ACHN (cell line): ENCODE measurements at regions not wholly inside any gene's neighbourhood (a gene's known extent, or its start where the extent isn't known, plus 50 kb on each side); places are given as distances from the start of the nearest gene placed in this dataset.

Experiments
- DNase-seq: peaks from one replicate; pipeline ENCODE4 v3.0.0-alpha.2; 2015
- in situ Hi-C: cut with HindIII; loops from 2 replicates; pipeline ENCODE4 v1.10.0; 2017; ENCODE audit warnings: low sequenced_read_pairs, low pct_ligation_motif_present, low pct_unique_long_range_greater_than_20kb

GRCh38 chr4:188455062-188455752, 316.0 kb downstream of the TRIML1 start:
- DNase-seq = no peak
- in situ Hi-C loops = no loop called here

GRCh38 chr4:188459381-188459780, 320.1 kb downstream of the TRIML1 start:
- DNase-seq = no peak

GRCh38 chr4:188463909-188464308, 324.7 kb downstream of the TRIML1 start:
- in situ Hi-C loops = no loop called here
- no peak for DNase-seq

More at GRCh38 chr4:188459381-188459780, 320.1 kb downstream of the TRIML1 start:
- in situ Hi-C loops = no loop called here

- in situ Hi-C loops = no loop called here
- no peak for DNase-seq
Measured at GRCh38 chr4:188466001-188466400, 326.8 kb downstream of the TRIML1 start.

- DNase-seq = no peak
- in situ Hi-C loops = no loop called here
Measured at GRCh38 chr4:188484256-188484655, 345.0 kb downstream of the TRIML1 start.

- in situ Hi-C loops = no loop called here
- DNase-seq = no peak
Measured at GRCh38 chr4:188485906-188486305, 346.7 kb downstream of the TRIML1 start.

- DNase-seq = no peak
- in situ Hi-C loops = no loop called here
Measured at GRCh38 chr4:188492886-188493285, 353.6 kb downstream of the TRIML1 start.

- in situ Hi-C loops = no loop called here
- DNase-seq = no peak
Measured at GRCh38 chr4:188495169-188495568, 355.9 kb downstream of the TRIML1 start.

GRCh38 chr4:188511431-188511830, 372.2 kb downstream of the TRIML1 start:
- in situ Hi-C loops = no loop called here
- DNase-seq = no peak

GRCh38 chr4:188532751-188533150, 393.5 kb downstream of the TRIML1 start:
- in situ Hi-C loops = no loop called here
- no peak for DNase-seq

- DNase-seq = no peak
- in situ Hi-C loops = no loop called here
Measured at GRCh38 chr4:188534297-188534696, 395.1 kb downstream of the TRIML1 start.

GRCh38 chr4:188534917-188535316, 395.7 kb downstream of the TRIML1 start:
- in situ Hi-C loops = no loop called here
- DNase-seq = no peak

- no peak for DNase-seq
- in situ Hi-C loops = no loop called here
Measured at GRCh38 chr4:188536826-188537225, 397.6 kb downstream of the TRIML1 start.

GRCh38 chr4:188550296-188550695, 411.1 kb downstream of the TRIML1 start:
- DNase-seq = no peak
- in situ Hi-C loops = no loop called here

GRCh38 chr4:188551156-188551555, 411.9 kb downstream of the TRIML1 start:
- DNase-seq = no peak
- in situ Hi-C loops = no loop called here

- in situ Hi-C loops = no loop called here
- no peak for DNase-seq
Measured at GRCh38 chr4:188552741-188553275, 413.6 kb downstream of the TRIML1 start.

- in situ Hi-C loops = no loop called here
- DNase-seq = no peak
Measured at GRCh38 chr4:188554413-188554812, 415.2 kb downstream of the TRIML1 start.

GRCh38 chr4:188573104-188573503, 433.9 kb downstream of the TRIML1 start:
- in situ Hi-C loops = no loop called here
- no peak for DNase-seq

- no peak for DNase-seq
- in situ Hi-C loops = no loop called here
Measured at GRCh38 chr4:188578657-188579056, 439.4 kb downstream of the TRIML1 start.

- DNase-seq = no peak
- in situ Hi-C loops = no loop called here
Measured at GRCh38 chr4:188596021-188596420, 456.8 kb downstream of the TRIML1 start.
